CD4-positive, alpha-beta T cell treated with Interleukin-15 for 1 hour (primary cell): ENCODE measurements at regions not wholly inside any gene's neighbourhood (a gene's known extent, or its start where the extent isn't known, plus 50 kb on each side); places are given as distances from the start of the nearest gene placed in this dataset.

Source experiments
- DNase-seq: peaks from one replicate; pipeline ENCODE4 v3.0.0-alpha.2; 2020

GRCh38 chr18:24993628-24994027 is 358.3 kb downstream of the ZNF521 start:
- no peak for DNase-seq

- DNase-seq: no peak
Observed at GRCh38 chr18:24995056-24995455, 356.9 kb downstream of the ZNF521 start.

GRCh38 chr18:24995755-24996154 is 356.2 kb downstream of the ZNF521 start:
- no peak for DNase-seq

- DNase-seq: no peak
Observed at GRCh38 chr18:24999650-25000267, 352.2 kb downstream of the ZNF521 start.

- DNase-seq: no peak
Observed at GRCh38 chr18:25001803-25002202, 350.2 kb downstream of the ZNF521 start.

- DNase-seq: no peak
Observed at GRCh38 chr18:25005541-25006403, 346.2 kb downstream of the ZNF521 start.

GRCh38 chr18:25010623-25011374 is 341.2 kb downstream of the ZNF521 start:
- DNase-seq: no peak
